ENCODE measurements at regions not wholly inside any gene's neighbourhood (a gene's known extent, or its start where the extent isn't known, plus 50 kb on each side); places are given as distances from the start of the nearest gene placed in this dataset.

DNA sequence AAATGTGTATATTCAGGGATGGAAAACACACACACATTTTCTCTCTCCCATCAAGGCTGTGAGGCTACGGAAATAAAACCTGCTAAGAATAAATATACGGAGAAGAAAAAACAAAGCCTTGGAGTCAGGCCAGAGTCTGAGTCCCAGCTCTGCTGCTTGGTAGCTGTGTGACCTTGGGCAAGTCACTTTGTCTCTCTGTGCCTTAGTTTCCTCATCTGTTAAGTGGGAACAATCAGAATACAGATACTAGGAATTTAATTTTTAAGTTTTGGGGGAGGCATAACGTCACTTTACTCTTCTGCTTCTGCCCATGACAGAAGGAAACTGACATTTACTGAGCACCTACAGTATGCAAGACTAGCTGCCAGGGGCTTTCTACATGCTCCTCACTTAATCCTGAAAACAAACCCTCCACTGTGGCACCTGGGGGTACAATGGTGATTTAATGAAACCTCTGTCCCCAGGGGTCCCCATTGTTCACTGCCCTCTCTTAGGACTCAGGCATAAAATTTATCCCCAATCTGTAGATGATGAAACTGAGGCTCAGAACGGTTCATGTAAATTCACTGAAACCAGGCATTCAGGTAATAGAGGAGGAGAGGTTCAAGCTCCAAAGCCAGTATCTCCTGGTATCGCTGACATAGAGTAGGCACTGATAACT lies 131.9 kb upstream of the SERPIND1 start:
- intact Hi-C loops (cut with DNase I; ENCODE audit: low total_unique reads): no loop called here
- H3K4me3 ChIP-seq (ENCODE audit: low read depth, poor library complexity, severe bottlenecking): no peak overlapping the region
- TF ChIP-seq, protein P1, sequence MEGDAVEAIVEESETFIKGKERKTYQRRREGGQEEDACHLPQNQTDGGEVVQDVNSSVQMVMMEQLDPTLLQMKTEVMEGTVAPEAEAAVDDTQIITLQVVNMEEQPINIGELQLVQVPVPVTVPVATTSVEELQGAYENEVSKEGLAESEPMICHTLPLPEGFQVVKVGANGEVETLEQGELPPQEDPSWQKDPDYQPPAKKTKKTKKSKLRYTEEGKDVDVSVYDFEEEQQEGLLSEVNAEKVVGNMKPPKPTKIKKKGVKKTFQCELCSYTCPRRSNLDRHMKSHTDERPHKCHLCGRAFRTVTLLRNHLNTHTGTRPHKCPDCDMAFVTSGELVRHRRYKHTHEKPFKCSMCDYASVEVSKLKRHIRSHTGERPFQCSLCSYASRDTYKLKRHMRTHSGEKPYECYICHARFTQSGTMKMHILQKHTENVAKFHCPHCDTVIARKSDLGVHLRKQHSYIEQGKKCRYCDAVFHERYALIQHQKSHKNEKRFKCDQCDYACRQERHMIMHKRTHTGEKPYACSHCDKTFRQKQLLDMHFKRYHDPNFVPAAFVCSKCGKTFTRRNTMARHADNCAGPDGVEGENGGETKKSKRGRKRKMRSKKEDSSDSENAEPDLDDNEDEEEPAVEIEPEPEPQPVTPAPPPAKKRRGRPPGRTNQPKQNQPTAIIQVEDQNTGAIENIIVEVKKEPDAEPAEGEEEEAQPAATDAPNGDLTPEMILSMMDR (IDR thresholded peaks at IDR 0.05): no peak
- TF ChIP-seq POLR2A (IDR thresholded peaks at IDR 0.05): no peak
- WGBS, 2 donors: 67 to 72% methylated on average over 5 of the region's 5 CpGs
- DNase-seq (ENCODE audit: low spot score in 2 of 2): no peak

DNA sequence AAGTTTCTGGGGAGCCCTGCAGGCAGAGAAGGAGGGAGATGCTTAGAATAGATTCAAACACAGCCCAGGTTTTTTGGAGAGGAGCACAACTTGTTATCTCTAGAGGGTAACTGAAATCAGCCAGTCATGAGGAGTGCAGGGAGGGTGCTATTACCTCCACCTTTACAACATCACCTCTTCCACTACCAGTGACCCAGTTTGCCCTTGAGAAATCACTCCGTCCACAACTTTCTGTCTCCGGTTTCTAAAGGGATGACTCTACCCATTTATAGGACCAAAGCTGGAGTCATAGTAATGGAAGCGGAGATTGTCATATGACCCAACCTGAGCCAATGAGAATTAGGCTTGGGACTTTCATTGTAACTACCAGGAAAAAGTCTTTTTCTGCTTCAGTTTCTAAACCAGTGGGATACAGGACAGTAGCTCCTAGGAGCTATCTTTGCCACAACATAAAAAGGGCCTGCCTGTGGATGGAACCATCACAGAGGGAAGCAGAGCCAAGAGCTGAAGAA lies 131.2 kb upstream of the SERPIND1 start:
- DNase-seq (ENCODE audit: low spot score in 2 of 2): peak in 1 of 2 donors; percentile 21
- TF ChIP-seq POLR2A (IDR thresholded peaks at IDR 0.05): no peak
- TF ChIP-seq, protein P1 (IDR thresholded peaks at IDR 0.05): no peak
- intact Hi-C loops (cut with DNase I; ENCODE audit: low total_unique reads): no loop called here
- 90 to 95% methylated on average over 3 of the region's 3 CpGs for WGBS, 2 donors
- H3K4me3 ChIP-seq (ENCODE audit: low read depth, poor library complexity, severe bottlenecking): no peak overlapping the region

DNA sequence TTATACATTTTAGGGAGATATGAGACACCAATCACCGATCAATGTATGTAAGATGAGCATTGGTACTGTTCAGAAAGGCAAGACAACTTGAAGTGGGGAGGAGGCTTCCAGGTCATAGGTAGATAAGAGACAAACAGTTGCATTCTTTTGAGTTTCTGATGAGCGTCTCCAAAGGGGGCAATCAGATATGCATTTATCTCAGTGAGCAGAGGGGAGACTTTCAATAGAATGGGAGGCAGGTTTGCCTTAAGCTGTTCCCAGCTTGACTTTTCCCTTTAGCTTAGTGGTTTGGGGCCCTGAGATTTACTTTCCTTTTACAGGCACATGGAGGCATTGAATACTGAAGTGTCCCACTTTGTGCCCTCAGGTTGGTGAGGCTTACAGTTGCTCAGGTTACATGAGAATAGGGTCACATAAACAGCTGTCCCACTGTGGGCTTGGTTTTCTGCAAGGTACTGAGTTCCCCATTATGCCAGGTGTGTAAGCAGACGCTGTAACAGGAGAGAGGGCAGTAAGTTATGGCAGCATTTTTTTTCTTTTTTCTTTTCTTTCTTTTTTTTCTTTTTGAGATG lies 129.8 kb upstream of the SERPIND1 start:
- H3K4me3 ChIP-seq (ENCODE audit: low read depth, poor library complexity, severe bottlenecking): no peak overlapping the region
- no peak for TF ChIP-seq POLR2A (IDR thresholded peaks at IDR 0.05)
- TF ChIP-seq, protein P1 (IDR thresholded peaks at IDR 0.05): no peak
- WGBS, 2 donors: 94 to 96% methylated on average over 3 of the region's 3 CpGs
- intact Hi-C loops (cut with DNase I; ENCODE audit: low total_unique reads): no loop called here
- peak in 1 of 2 donors; percentile 23 for DNase-seq (ENCODE audit: low spot score in 2 of 2)

DNA sequence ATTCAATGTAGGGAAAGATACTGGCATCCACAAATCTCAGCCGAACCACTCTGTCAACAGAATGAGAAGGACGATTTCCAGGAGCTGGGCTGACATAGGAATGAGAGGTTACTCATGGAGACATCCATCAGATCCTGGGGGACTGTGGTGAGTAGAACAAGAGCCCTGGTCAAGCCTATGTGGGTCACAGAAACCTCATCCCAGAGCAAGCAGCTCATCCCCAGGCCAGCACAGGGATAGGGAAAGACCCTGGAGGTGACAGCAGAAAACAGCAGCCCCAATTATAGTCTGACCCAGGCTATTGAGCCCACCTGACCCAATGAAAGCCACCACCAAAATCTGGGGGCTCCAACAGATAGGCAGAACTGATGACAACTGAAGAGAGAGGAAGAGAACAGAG lies 128.0 kb upstream of the SERPIND1 start:
- DNase-seq (ENCODE audit: low spot score in 2 of 2): peak in 1 of 2 donors; percentile 31
- WGBS, 2 donors: 76 to 92% methylated on average over 2 of the region's 2 CpGs
- TF ChIP-seq, protein P1 (IDR thresholded peaks at IDR 0.05): no peak
- TF ChIP-seq POLR2A (IDR thresholded peaks at IDR 0.05): no peak
- no peak overlapping the region for H3K4me3 ChIP-seq (ENCODE audit: low read depth, poor library complexity, severe bottlenecking)
- intact Hi-C loops (cut with DNase I; ENCODE audit: low total_unique reads): no loop called here

DNA sequence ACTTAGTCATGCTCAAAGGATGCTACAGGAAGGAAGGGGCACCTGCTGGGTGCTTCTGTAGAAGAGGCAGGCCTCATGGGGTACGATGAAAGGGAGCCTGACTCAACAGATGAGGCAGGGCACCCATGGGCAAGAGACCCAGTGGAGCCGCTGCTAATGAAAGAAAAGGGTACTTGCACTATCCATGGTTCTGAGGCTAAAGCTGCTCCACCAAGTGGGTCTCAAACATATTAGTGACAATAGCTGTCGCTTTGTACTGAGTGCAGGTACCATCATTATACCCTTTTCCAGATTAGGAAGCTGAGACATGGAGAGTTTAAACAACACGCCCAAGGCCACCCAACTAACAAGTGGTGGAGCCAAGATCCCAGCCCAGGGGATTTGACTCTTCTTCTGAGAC lies 127.5 kb upstream of the SERPIND1 start:
- no peak overlapping the region for H3K4me3 ChIP-seq (ENCODE audit: low read depth, poor library complexity, severe bottlenecking)
- WGBS, 2 donors: 82 to 92% methylated on average over 4 of the region's 4 CpGs
- DNase-seq (ENCODE audit: low spot score in 2 of 2): peak in 1 of 2 donors; percentile 50
- TF ChIP-seq POLR2A (IDR thresholded peaks at IDR 0.05): no peak
- TF ChIP-seq, protein P1 (IDR thresholded peaks at IDR 0.05): no peak
- intact Hi-C loops (cut with DNase I; ENCODE audit: low total_unique reads): no loop called here

Data from lower leg skin (tissue), 4 donors.